ENCODE measurements at regions not wholly inside any gene's neighbourhood (a gene's known extent, or its start where the extent isn't known, plus 50 kb on each side); places are given as distances from the start of the nearest gene placed in this dataset.
"Not testable (repeated sequence)": the region's sequence is repeated elsewhere in the genome, so short reads cannot be mapped to it uniquely, and the experiment has no call there.

DNA sequence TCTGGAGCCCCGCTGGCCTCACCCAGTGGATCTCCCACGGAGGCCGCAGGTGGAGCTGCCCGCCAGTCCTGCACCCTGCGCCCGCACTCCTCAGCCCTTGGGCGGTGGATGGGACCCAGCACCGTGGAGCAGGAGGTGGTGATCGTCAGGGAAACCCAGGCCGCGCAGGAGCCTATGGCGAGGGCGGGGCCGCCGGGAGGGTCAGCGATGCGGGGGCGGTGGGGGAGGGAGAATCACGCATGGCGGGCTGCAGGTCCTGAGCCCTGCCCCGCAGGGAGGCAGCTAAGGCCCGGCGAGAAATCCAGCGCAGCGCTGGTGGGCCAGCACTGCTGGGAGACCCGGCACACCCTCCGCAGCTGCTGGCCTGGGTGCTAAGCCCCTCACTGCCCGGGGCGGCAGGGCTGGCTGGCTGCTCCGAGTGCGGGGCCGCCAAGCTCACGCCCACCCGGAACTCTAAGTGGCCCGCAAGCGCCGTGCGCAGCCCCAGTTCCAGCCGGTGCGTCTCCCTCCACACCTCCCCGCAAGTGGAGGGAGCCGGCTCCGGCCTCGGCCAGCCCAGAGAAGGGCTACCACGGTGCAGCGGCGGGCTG, 524.8 kb upstream of the TPK1 start:
- TF ChIP-seq, protein P1, sequence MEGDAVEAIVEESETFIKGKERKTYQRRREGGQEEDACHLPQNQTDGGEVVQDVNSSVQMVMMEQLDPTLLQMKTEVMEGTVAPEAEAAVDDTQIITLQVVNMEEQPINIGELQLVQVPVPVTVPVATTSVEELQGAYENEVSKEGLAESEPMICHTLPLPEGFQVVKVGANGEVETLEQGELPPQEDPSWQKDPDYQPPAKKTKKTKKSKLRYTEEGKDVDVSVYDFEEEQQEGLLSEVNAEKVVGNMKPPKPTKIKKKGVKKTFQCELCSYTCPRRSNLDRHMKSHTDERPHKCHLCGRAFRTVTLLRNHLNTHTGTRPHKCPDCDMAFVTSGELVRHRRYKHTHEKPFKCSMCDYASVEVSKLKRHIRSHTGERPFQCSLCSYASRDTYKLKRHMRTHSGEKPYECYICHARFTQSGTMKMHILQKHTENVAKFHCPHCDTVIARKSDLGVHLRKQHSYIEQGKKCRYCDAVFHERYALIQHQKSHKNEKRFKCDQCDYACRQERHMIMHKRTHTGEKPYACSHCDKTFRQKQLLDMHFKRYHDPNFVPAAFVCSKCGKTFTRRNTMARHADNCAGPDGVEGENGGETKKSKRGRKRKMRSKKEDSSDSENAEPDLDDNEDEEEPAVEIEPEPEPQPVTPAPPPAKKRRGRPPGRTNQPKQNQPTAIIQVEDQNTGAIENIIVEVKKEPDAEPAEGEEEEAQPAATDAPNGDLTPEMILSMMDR (IDR thresholded peaks at IDR 0.05), result no peak
- no peaks in the 10 kb centered on the region for H3K9me3 ChIP-seq (ENCODE audit: control insufficient read depth, low read length)
- no peaks in the 10 kb centered on the region for H3K79me2 ChIP-seq
- H3K27ac ChIP-seq, result no peak overlapping the region
- no peak overlapping the region for H3K4me2 ChIP-seq (ENCODE audit: low read length)
- no peak overlapping the region for H3K4me3 ChIP-seq (ENCODE audit: low read depth, low read length)
- no peak overlapping the region for H3K9ac ChIP-seq
- H3K4me1 ChIP-seq, result no peaks in the 10 kb centered on the region
- H2AFZ ChIP-seq, result no peak overlapping the region
- no peaks in the 10 kb centered on the region for H3K27me3 ChIP-seq (ENCODE audit: control insufficient read depth, insufficient read depth, low read length)
- no peaks in the 10 kb centered on the region for H3K36me3 ChIP-seq (ENCODE audit: control insufficient read depth, insufficient read depth, low read length)

DNA sequence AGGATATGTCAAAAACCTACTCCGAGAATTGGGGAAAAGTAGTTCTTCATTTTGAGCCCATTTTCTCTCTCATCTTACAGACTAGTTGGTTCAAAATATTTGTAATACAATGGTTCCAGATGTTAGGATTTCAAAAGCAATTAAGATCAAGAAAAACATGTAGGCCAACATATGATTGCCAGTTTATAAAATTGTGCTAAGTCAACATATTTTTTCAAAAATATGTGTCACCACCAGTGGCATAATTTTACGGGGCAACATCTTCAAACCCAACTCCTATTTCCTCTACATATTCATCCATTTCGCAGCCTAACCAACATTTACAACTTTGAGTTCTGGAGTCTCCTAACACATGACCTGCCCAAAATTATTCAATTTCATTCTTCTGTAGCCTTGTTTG, 514.5 kb upstream of the TPK1 start:
- Histone ChIP-seq H3K4me3 (ENCODE audit: low read depth, low read length) (no peak overlapping the region), H3K27me3 (ENCODE audit: control insufficient read depth, insufficient read depth, low read length) (no peaks in the 10 kb centered on the region), H3K27ac (no peak overlapping the region), H3K9me3 (ENCODE audit: control insufficient read depth, low read length) (no peaks in the 10 kb centered on the region), H3K36me3 (ENCODE audit: control insufficient read depth, insufficient read depth, low read length) (no peaks in the 10 kb centered on the region), H3K9ac (no peak overlapping the region), H3K79me2 (no peaks in the 10 kb centered on the region), H3K4me1 (no peaks in the 10 kb centered on the region), H2AFZ (no peak overlapping the region), H3K4me2 (ENCODE audit: low read length) (no peak overlapping the region)
- TF ChIP-seq, protein P1 (IDR thresholded peaks at IDR 0.05), result no peak

DNA sequence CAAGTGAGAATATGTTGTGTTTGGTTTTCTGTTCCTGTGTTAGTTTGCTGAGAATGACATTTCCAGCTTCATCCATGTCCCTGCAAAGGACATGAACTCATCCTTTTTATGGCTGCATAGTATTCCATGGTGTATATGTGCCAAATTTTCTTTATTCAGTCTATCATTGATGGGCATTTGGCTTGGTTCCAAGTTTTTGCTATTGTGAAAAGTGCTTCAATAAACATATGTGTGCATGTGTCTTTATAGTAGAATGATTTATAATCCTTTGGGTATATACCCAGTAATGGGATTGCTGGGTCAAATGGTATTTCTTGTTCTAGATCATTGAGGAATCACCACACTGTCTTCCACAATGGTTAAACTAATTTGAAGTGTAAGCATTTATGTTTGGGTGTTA, 513.6 kb upstream of the TPK1 start:
- H3K4me2 ChIP-seq (ENCODE audit: low read length); H3K27ac ChIP-seq; H3K9me3 ChIP-seq (ENCODE audit: control insufficient read depth, low read length); H3K27me3 ChIP-seq (ENCODE audit: control insufficient read depth, insufficient read depth, low read length); H2AFZ ChIP-seq; H3K4me3 ChIP-seq (ENCODE audit: low read depth, low read length); H3K36me3 ChIP-seq (ENCODE audit: control insufficient read depth, insufficient read depth, low read length); H3K4me1 ChIP-seq; H3K9ac ChIP-seq; H3K79me2 ChIP-seq: not testable (repeated sequence)

DNA sequence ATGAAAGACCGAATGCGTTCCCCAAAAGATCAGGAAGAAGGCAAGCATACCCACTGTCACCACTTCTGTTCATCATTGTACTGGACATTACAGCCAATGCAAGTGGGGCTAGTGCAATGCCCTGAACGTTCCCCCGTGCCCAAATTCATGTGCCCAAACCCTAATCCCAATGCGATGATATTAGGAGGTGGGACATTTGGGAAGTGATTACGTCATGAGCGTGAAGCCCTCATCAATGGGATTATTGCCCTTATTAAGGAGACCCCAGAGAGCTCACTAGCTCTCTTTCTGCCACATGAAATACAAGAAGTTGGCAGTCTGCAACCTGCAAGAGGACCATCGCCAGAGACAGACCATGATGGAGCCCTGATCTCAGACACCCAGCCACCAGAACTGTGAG, 511.4 kb upstream of the TPK1 start:
- Histone ChIP-seq H3K36me3 (ENCODE audit: control insufficient read depth, insufficient read depth, low read length) (no peaks in the 10 kb centered on the region), H3K79me2 (no peaks in the 10 kb centered on the region), H3K4me2 (ENCODE audit: low read length) (no peak overlapping the region), H3K9me3 (ENCODE audit: control insufficient read depth, low read length) (no peaks in the 10 kb centered on the region), H3K9ac (no peak overlapping the region), H3K4me3 (ENCODE audit: low read depth, low read length) (no peak overlapping the region), H3K27ac (no peak overlapping the region), H3K4me1 (no peaks in the 10 kb centered on the region), H3K27me3 (ENCODE audit: control insufficient read depth, insufficient read depth, low read length) (no peaks in the 10 kb centered on the region), H2AFZ (no peak overlapping the region)
- TF ChIP-seq, protein P1 (IDR thresholded peaks at IDR 0.05), result no peak

DNA sequence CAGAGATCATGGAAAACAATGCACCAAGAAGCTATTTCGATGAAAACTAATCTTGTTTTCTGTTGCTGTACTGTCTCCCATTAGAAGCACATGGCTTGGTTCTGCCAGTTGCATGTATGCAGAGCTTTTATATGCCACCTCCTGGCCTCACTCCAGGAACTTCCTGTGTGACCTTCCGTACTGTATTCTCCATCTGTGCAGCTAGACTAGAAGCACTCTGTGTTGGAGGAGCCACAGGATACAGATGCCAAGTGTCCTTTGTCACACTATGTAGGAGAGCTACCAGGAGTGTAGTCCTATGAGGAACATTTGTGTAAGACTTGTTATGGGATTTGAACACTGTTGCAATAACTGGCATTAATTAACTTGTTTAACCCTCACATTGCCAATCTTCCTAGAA, 503.5 kb upstream of the TPK1 start:
- Histone ChIP-seq H3K9me3 (ENCODE audit: control insufficient read depth, low read length) (no peaks in the 10 kb centered on the region), H3K4me3 (ENCODE audit: low read depth, low read length) (no peak overlapping the region), H3K27ac (no peak overlapping the region), H3K9ac (no peak overlapping the region), H3K27me3 (ENCODE audit: control insufficient read depth, insufficient read depth, low read length) (no peaks in the 10 kb centered on the region), H3K36me3 (ENCODE audit: control insufficient read depth, insufficient read depth, low read length) (no peaks in the 10 kb centered on the region), H3K79me2 (no peaks in the 10 kb centered on the region), H2AFZ (no peak overlapping the region), H3K4me2 (ENCODE audit: low read length) (no peak overlapping the region), H3K4me1 (no peaks in the 10 kb centered on the region)
- TF ChIP-seq, protein P1 (IDR thresholded peaks at IDR 0.05), result no peak

Data from parathyroid adenoma (tissue), 2 donors.